Right hindlimb (tissue), 1 donor: ENCODE measurements at regions not wholly inside any gene's neighbourhood (a gene's known extent, or its start where the extent isn't known, plus 50 kb on each side); places are given as distances from the start of the nearest gene placed in this dataset.

Experiments
- DNase-seq: peaks from one replicate; pipeline ENCODE4 v3.0.0-alpha.2; 2018

GRCh38 chr11:31997955-31998354 lies 92.9 kb upstream of the RCN1 start:
- no peak for DNase-seq

GRCh38 chr11:31996159-31996881 lies 94.6 kb upstream of the RCN1 start:
- no peak for DNase-seq

GRCh38 chr11:31995525-31996094 lies 95.3 kb upstream of the RCN1 start:
- no peak for DNase-seq

- no peak for DNase-seq
These were observed 95.8 kb upstream of the RCN1 start for GRCh38 chr11:31995032-31995431.

GRCh38 chr11:31987118-31988005 lies 103.5 kb upstream of the RCN1 start:
- peak; percentile 23 for DNase-seq

- no peak for DNase-seq
These were observed 104.5 kb upstream of the RCN1 start for GRCh38 chr11:31986201-31986889.

GRCh38 chr11:31981457-31981856 lies 109.4 kb upstream of the RCN1 start:
- no peak for DNase-seq

GRCh38 chr11:31977343-31977742 lies 113.5 kb upstream of the RCN1 start:
- no peak for DNase-seq

GRCh38 chr11:31974366-31975136 lies 116.3 kb upstream of the RCN1 start:
- no peak for DNase-seq

GRCh38 chr11:31973172-31973571 lies 117.7 kb upstream of the RCN1 start:
- no peak for DNase-seq

- DNase-seq, result no peak
These were observed 118.3 kb upstream of the RCN1 start for GRCh38 chr11:31972623-31973022.

GRCh38 chr11:31969359-31969702 lies 121.5 kb upstream of the RCN1 start:
- peak; percentile 38 for DNase-seq

- DNase-seq, result no peak
These were observed 122.2 kb upstream of the RCN1 start for GRCh38 chr11:31968461-31969358.

- DNase-seq, result no peak
These were observed 123.3 kb upstream of the RCN1 start for GRCh38 chr11:31967404-31968130.

- no peak for DNase-seq
These were observed 124.0 kb upstream of the RCN1 start for GRCh38 chr11:31966846-31967245.

GRCh38 chr11:31964181-31964580 lies 126.7 kb upstream of the RCN1 start:
- DNase-seq, result no peak

- DNase-seq, result no peak
These were observed 130.7 kb upstream of the RCN1 start for GRCh38 chr11:31960126-31960525.

GRCh38 chr11:31959716-31960115 lies 131.2 kb upstream of the RCN1 start:
- DNase-seq, result no peak

- DNase-seq, result peak; percentile 63
These were observed 132.7 kb upstream of the RCN1 start for GRCh38 chr11:31958076-31958735.

- DNase-seq, result no peak
These were observed 133.2 kb upstream of the RCN1 start for GRCh38 chr11:31957674-31958073.
